UCSD-AML1 (cell line): ENCODE measurements at regions not wholly inside any gene's neighbourhood (a gene's known extent, or its start where the extent isn't known, plus 50 kb on each side); places are given as distances from the start of the nearest gene placed in this dataset.

Experiments
- DNase-seq: peaks from one replicate; lab custom pipeline; 2025; ENCODE audit not compliant: unreplicated experiment; lab: John Stamatoyannopoulos, UW

- no peak for DNase-seq
Measured at GRCh38 chr5:171578829-171579491, 159.5 kb downstream of the FGF18 start.

DNA sequence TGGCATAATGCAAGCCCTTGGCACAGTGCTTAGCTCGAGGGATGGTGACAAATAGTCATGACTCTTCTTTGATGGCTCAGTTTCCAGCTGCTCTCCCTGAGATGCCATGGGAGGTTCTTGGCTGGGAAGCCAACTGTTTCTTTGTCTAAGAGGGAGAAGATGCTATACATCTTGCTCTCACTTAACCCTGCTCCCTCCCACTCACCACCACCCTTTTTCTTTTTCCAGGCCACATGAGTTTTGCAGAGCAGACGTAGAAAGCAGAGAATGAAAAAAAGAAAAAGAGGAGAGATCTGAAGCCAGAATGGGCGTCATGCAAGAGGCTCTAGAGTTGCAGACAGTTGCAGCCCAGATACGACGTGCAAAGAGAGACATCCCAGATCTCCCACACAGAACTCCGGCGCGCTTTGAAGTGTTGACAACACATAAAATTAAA lies 160.5 kb downstream of the FGF18 start:
- DNase-seq: no peak

DNA sequence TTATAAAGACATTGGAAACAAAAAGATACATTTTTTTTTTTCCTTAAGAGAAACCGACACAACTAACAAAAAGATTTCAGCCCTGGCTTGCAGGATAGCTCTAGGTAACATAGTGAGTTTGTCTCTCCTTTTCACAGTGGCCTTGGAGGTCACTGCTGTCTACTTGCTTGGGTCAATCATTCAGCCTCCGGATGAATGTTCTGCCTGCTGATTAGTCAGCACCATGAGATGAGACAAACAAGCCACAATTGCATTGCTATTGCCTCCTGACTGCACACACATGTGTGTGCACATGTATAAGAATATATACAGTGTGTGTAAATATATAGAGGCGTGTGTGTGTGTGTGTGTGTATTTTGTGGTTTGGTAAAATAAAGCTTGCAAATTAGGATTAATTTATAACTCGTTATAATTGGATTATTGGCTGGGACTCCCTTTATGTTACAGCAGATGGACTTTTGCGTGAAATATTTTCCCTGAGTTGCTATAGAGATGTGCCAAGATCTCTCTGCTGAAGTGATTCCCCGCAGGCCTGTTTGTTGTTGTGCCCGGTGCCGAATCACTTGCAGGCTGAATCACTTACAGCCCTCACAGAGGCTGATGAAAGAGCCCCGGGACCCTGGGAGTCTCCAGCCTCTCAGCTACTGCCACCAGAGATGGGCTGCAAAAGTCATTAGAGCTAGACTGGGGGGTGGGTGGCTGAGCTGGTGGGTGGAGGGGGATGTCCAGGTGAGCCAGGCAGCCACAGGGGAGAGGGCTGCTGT lies 161.2 kb downstream of the FGF18 start:
- no peak for DNase-seq

DNA sequence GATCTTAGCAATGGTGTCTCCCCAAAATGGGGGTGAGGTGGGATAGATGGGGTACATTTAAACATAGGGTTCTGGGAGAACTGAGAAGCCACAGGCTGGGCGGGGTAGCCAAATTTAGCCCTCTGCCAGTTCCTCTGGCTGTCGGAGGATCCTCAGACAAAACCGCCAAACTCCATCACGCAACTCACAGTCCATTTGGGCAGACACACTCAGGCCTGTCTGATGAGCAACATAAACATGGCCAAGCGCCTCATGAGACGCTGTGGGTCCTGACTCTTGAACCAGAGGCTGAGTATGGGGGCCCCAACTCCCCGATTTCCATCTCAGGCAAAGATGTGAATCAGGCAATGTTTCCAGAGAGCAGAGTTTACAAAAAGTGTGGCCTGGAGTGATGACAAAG lies 162.3 kb downstream of the FGF18 start:
- no peak for DNase-seq

- DNase-seq: no peak
Measured at GRCh38 chr5:171582849-171583248, 163.4 kb downstream of the FGF18 start.

- DNase-seq: no peak
Measured at GRCh38 chr5:171585981-171586380, 166.5 kb downstream of the FGF18 start.

GRCh38 chr5:171586436-171586835 lies 167.0 kb downstream of the FGF18 start:
- DNase-seq: no peak

GRCh38 chr5:171588046-171588445 lies 168.6 kb downstream of the FGF18 start:
- DNase-seq: no peak

DNA sequence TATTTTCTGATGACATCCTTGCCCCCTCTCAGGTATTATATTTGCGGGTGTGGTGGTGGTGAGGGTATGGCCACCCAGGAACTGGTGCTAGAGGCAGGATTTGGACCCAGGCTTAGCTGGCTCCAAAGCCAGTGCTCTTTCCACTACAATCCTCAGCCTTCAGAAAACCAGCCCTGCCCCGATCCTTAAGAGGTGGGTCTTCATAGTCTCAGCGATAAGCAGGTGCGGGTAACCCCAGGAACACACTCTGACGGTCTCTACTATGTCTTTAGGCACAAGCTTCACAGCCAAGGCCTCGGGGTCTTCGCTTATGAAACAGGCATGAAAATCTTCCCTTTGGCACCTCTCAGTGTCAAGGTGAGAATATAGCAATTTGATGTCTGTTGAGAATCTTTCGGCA lies 169.3 kb downstream of the FGF18 start:
- no peak for DNase-seq

DNA sequence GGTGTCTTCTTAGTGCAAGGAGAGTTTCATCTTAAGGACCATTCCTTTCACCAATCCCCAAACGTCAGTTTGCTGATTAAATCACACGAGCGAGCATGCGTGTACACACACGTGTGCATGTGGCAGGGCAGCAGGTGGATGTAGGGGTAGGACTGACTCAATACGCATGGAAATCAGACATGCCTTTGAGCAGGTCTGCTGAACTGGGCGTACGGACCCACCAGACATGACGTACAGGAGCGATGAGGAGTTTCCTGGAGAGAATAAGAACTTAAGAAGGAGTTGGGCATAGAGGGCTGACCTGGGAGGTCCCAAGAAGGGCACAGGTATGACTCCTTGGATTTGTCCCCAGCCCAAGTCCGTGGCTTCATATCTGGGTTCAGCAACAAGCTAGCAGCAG lies 170.0 kb downstream of the FGF18 start:
- DNase-seq: no peak

- DNase-seq: no peak
Measured at GRCh38 chr5:171592076-171592475, 172.6 kb downstream of the FGF18 start.

- no peak for DNase-seq
Measured at GRCh38 chr5:171592736-171593135, 173.3 kb downstream of the FGF18 start.

DNA sequence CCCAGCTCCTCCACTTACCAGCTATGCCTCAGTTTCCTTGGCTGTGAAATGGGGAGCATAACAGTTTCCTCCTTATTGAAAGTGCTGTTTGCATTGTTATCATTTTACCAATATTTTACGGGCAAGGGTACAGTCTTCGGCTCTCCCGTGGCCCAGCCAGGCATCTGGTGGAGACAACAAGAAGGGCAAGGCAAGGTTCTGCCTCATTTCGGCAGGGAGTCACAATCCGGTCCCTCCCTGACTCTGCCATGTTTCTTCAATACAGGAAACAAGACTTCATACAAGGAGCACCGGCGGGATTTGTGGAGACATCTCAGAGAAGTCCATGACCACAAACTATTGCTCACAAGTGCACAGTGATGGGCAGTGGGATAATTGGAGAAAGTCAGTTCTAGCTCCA lies 174.0 kb downstream of the FGF18 start:
- no peak for DNase-seq

GRCh38 chr5:171593976-171594375 lies 174.5 kb downstream of the FGF18 start:
- no peak for DNase-seq

- DNase-seq: no peak
Measured at GRCh38 chr5:171595401-171595800, 176.0 kb downstream of the FGF18 start.

GRCh38 chr5:171595801-171596231 lies 176.4 kb downstream of the FGF18 start:
- no peak for DNase-seq

DNA sequence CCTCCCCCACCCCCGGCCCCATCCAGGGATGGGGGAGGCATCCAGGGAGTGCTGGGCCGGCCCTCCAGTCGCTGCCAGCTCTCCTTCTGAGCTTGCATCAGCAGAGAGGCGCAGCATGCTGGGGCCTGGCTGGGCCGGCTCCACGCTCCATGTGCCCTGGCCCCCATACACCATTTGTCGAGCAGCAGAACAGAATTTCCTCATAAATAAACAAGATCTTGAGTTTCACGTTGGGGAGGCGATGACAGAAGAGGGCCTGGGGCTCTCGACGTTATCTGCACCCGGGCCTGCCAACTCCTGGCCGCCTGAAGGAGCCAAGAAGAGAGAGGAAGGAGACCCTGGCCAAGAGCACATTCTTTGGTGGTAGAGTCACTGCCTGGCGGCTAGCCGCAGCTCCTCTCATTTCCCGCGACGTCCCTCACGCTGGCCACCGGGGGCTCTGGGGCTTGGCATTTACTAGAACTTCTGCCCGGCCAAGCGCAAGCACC lies 177.0 kb downstream of the FGF18 start:
- DNase-seq: no peak

GRCh38 chr5:171597946-171598640 lies 178.6 kb downstream of the FGF18 start:
- no peak for DNase-seq

DNA sequence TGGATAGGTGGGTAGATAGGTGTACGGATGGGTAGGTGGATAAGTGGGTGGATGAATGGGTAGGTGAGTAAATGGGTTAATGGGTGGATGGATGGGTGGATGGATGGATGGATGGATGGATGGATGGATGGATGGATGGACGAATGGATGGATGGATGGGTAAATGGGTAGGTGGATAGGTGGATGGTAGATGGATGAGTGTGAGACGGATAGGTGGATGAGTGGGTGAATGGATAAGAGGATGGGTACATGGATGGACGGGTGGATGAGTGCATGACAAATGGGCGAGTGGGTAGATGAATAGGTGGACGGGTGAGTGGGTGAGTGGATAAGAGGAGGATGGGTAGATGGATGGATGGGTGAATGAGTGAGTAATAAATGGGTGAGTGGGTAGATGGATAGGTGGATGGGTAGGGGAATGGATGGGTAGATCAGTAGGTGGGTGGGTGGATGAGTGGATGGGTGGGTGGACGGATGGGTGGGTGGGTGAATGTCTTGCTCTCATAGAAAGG lies 179.2 kb downstream of the FGF18 start:
- no peak for DNase-seq

- no peak for DNase-seq
Measured at GRCh38 chr5:171599411-171599810, 180.0 kb downstream of the FGF18 start.

DNA sequence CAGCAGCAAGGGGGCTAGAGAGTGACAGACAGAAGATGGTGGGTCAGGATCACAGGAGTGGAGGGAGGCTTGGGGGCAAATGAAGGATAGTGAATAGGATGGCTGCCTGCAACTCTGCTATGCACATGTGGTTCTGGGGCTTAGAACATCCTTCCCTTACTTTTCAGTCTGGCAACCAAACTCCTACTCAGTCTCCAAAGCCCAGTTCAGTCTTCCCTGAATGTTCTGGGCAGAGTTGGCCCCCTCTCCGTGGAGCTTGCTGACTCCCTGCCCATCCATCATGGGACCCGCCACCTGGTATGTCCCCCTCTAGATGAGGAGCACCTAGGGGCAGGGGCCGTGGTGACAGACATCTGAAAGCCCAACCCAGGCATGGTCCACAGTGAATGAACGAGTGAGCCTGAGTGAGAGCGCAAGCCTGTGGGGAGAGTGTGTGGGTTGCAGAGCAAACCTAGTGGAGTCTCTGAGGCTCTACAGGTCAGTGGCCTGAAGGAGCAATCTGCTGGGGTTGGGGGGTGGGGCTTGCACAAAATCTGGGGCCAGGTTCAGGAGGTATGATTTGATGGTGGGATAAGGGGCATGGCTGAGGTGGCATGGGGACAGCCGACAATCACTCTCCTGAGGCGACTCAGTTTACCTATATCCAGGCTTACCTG lies 180.6 kb downstream of the FGF18 start:
- DNase-seq: no peak
